ENCODE measurements at regions not wholly inside any gene's neighbourhood (a gene's known extent, or its start where the extent isn't known, plus 50 kb on each side); places are given as distances from the start of the nearest gene placed in this dataset.
"Not testable (repeated sequence)": the region's sequence is repeated elsewhere in the genome, so short reads cannot be mapped to it uniquely, and the experiment has no call there.

DNA sequence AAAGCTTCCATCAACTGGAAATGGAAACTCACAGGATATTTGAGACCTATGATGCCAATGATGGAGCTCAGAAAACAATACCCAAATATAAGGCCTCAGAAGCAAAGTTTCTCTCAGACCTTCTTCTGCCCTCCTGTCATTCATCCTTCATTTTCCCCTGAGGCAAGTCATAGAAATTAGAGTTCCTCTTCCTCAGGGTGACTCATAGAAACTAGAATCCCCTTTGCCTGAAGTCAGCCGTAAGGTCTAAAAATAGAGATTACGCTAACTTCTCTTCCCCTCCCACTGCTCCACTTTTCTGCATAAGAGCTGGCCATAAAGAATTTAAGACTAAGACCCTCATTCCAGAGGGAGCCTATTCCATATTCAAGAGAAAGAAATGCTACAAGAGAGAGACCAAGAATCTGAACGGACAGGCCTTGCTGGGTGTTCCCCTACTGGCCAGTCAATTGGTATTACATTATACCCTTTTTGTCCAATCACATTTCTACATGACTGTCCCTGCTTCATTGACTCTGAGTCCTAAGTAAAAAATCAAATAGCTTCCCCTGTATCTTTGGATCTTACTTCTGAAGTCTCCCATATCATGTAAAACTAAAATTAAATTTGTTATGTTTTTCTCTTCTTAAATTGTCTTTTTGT is 994.9 kb downstream of the ADGRL2 start:
- peak; percentile 31 to 44 for DNase-seq

DNA sequence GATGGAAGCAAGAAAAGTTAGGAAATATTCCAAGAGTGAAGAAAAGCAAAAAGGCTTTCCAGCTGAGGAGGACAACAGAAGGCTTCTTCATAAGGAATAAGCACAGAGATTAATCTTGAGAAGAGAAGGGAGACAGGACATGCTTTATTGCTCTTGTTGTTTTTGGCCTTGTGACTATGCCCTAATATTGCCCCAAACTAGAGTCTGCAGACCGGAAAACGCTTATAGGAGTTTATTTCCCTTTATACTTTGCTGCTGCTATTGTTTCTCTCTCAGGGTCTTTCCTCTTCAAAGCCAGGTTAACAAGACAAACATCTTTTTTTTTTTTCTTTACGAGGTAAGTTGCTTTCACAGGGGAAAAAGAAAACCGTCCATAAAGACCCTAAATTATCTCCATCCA is 991.4 kb downstream of the ADGRL2 start:
- DNase-seq, result no peak

DNA sequence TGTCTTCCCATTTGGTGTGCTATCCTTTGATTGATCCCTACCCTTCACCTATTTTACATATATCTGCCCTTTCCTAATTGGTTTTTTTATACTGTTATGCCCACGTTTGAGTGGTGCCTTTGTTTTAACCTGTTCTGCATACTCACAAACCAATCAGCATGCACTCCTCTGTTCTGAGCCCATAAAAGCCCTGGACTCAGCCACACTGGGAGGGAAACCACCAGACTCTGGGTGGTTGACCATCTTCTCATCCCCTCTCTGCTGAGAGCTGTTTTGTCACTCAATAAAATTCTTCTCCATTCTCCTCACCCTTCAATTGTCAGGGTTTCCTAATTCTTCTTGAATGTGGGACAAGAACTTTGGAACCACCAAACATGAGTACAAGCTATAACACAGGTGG is 989.8 kb downstream of the ADGRL2 start:
- no peak for DNase-seq

DNA sequence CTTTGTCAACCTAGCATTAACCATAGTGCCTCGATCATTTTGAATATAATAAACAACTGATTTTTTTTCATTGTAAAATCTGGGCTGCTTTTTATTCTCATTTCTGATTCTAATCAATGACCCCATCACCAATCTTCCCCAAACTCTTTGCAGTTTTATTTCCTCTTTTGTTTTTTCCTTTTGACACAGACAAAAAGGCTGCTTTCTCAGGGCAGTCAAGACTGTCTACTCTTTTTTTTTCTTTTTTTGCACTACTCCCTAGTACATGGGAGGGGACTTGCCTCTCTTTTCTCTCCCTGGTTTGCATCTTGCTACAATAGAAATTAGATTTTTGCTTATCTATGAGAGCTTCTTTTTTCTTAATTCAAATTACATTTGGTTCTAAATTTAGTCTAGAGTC is 987.9 kb downstream of the ADGRL2 start:
- DNase-seq, result no peak

DNA sequence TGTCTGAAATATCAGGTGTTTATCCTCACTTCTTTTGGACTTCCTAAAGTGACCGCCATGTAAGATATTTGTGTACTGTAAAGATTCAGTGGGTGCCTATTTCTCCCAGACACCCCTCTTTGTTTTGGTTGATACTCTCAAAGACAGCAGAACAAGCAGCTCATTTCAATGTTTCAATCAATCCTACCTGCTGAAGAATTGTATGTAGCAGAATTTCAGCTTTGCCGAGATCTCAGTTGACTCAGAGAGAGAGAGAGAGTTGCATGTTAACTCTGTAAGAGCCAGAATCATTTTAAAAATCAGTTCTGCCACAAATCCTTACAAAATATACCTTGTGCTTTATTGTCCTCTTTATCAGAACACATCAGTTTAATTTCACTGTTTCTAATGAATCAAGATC is 987.3 kb downstream of the ADGRL2 start:
- no peak for DNase-seq

DNA sequence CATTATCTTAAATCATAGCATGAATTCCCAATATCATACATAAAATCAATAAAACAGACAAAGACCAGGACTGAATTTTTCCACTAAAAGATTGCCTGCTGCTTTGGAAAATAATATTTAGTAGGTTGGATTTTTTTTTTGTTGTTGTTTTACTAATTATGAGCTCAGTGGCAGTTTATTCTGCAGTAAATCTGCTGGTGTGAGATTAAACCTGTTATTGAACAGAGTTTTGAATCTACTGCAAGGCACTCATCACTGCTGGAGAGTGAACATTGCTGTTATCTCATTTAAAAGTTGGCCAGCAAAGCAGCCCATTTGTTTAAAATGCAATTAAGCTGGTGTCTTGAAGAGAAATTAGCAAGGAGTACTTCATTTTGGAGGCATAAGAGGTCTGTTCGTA is 986.1 kb downstream of the ADGRL2 start:
- DNase-seq, result no peak

DNA sequence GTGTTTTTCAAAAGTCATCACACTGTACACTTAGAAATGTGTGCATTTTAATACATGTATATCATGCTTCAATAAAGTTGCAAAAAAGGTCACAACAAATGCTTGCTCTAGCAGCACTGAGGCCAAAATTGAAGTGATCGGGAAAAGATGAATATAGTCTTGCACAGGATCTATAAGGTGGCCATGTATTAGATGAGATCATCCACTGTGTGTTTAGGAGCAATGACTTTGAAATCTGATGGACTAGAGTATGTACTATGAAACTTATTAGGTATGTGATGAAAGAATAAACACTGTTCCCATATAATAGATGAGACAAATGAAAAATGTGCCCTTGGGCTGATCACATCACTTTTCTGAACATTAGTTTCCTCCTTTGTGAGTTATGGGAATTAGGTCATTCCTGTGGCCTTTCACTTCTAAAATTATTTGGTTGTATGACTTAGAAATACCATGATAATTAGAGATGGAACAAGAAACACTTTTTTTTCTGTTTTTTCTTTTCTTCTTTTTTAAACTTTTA is 984.6 kb downstream of the ADGRL2 start:
- DNase-seq, result no peak

DNA sequence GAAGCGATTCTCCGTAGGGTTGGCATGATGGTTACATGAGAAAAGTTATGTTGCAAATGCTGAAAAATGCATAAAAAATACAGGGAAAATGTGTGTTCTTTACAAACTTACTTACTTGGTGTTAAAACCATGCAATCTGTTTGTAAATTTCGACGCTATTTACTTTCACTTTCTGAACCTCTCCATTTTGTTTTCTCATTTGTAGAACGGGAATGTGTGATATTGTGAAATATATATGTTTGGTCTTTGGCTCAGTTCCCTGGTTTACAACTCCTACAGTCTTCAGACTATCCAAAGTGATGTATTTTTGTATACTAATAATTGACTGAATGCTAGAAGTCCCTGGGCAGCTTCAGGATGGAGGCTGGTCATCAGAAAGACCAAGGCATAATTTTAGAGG is 982.3 kb downstream of the ADGRL2 start:
- no peak for DNase-seq

DNA sequence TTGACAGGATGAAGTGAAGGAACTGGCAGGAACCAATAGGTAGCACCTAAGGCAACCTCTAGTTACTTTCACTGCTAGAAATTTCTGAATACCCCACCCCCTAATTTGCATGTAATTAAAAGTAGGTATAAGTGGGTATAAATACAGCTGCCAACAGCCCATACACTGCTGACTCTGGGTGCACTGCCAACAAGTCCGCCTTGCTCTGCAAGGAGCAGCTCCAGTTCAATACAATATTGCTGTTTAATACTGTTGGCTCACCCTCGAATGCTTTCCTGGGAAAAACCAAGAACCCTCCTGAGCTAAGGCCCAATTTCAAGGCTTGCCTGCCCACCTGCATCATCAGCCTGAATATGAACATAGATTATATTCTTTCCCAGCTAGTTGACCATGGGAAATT is 981.9 kb downstream of the ADGRL2 start:
- no peak for DNase-seq

DNA sequence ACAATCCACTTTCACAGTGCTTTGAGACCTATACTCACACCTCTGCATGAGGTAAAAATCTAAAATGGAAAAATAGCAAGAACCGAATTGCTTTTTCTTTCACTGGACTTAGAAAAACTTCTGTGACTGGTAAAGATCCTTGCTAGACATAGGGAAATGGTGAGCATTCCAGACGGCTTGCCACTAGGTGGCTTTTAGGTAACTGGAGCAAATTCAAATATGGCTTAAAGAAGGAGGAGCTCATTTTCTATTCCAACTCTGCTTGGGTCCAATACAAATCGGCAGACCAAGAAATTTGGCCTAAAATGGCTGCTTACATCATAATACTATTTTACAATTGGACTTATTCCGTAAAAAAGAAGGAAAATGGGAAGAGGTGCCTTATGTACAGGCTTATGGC is 977.9 kb downstream of the ADGRL2 start:
- no peak for DNase-seq

DNA sequence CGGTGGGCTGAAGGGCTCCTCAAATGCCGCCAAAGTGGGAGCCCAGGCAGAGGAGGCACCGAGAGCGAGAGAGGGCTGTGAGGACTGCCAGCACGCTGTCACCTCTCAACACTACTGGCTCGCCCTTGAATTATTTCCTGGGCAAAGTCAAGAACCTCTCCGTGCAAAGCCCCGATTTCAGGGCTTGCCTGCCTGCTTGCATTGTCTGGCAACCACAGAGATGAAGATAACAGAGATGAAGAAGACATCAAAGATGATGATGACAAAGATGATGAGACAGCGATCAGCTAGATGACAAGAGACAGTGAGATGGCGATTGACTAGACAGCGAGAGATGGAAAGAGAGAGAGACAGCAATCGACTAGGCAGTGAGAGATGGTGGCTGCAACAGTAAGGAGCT is 976.5 kb downstream of the ADGRL2 start:
- no peak for DNase-seq

DNA sequence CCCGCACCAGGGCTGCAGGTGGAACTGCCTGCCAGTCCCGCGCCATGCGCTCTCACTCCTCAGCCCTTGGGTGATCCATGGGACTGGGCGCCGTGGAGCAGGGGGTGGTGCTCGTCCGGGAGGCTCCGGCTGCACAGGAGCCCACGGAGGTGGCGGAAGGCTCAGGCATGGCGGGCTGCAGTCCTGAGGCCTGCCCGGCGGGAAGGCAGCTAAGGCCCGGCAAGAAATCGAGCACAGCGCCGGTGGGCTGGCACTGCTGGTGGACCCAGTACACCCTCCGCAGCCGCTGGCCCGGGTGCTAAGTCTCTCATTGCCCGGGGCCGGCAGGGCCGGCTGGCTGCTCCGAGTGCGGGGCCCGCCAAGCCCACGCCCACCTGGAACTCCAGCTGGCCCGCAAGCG is 976.0 kb downstream of the ADGRL2 start:
- DNase-seq, result not testable (repeated sequence)

DNA sequence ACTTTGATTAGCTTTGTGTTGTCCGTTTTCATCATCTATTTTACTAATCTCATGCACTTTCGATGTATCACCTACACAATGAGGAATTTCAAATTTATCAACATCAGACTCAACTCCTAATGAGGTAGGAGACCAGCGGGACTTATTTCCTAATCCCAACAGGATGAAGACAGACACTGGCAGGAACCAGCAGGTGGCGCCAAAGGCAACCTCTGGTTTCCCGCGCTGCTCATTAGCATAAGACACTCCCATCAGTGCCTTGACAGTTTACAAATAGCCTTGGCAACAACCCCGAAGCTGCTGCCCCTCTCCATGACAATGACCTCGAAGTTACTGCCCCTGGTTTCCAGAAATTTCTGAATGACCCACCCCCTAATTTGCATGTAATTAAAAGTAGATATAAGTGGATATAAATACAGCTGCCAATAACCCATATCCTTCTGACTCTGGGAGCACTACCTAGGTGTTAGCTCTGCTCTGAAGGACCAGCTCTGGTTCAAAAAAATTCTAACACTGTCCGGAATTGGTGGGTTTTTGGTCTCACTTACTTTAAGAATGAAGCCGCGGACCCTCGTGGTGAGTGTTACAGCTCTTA is 974.8 kb downstream of the ADGRL2 start:
- no peak for DNase-seq

DNA sequence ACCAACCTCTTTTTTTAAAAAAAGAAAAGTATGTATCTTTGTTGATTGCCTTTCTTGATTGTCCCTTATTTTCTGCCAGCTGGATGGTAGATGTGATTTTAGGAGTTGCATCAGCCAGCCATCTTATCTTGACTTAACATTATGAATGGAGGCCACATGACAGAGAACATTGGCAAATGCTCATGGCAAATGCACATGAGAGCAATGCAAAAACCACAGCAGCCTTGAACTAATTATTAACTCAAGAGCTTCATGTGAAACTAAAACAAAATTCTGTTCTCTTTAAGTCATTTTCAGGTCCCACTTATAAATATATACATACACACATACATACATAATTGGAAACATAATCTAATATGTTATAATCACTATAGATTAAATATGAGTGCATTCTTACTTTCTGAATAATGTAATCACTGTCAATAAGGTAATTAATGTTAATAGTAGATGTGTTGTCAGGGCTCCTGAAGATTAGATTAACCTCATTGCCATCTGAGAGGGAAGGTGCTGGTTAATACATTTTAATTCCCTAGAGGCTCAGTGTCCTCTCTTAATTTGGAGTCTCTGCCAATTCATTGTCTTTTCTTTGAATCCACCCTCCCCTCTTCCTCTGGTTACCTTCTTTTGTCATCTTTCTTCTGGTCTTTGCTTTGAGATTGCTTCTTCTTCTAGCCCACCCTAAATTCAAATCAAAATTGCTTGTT is 962.2 kb downstream of the ADGRL2 start:
- DNase-seq, result no peak

DNA sequence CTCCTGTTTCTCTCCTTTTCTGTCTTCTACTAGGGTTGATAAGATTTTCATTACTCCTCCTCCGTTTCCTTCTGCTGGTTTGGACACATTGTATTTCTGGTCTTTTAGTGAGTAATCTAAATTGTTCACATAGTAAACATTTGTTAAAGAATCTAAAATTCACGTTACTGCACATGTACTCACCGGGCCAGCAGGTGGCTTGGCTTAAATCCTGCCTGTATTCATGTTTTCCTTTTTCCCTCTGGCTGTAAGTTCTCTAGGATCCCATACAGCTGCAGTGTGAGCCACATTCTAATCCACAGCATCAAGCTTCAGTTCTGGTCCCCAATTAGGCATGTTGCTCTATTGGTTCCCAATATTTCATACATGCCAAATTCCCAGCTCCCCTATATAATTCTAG is 958.3 kb downstream of the ADGRL2 start:
- DNase-seq, result no peak

DNA sequence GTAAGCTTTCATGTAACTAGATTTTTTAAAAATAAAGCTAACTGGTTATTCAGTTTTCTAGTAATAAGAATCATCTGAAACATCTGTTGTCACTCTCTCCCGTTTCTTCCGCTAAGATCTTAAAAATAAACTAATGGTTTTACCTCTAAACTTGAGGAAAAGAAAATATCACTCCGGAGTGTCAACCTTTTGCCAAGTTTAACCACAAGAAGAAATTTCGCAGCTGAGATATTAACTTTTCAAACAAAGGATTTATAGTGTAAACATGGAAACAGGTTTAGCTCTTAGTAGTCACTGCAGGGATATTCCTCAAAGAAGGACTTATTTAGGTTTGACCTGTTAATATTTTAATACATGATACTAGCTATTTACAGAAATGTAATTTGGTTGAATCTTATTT is 954.9 kb downstream of the ADGRL2 start:
- no peak for DNase-seq

DNA sequence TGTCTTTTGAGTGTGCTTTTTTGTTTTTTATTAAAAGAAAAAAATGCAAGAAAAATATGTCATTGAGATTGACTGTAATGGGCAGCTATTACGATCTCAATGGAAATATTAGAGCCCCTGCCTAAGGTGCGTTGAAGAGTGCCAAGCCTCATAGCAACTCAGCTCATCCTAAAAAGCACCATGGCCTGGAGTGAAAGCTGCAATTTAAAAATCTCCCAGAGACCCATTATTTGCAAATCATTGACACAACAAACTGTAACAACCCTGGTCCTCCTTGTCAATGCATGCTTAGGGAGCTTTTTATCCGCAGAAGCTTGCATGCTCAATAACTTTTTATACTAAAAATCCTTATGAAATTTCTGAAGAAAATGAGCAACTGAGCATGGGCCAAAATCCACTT is 954.5 kb downstream of the ADGRL2 start:
- no peak for DNase-seq

DNA sequence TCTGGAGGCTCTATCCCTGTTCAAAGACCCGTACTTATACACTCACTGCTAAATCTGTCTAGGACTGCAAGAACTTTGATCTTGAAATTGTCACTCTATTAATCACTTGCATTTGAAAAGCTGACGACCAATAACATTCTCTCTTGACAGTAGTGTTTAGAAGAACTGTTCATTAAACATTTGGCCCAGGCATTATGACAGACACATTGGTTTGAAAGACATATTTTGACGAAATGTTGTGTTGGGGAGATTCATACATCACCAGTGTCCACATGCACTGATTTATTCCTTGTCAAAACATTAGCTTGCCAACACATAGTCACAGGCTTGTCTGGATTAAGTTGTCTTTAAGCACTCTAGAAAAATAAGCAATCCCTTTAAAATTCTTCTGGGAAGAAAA is 951.3 kb downstream of the ADGRL2 start:
- no peak for DNase-seq

DNA sequence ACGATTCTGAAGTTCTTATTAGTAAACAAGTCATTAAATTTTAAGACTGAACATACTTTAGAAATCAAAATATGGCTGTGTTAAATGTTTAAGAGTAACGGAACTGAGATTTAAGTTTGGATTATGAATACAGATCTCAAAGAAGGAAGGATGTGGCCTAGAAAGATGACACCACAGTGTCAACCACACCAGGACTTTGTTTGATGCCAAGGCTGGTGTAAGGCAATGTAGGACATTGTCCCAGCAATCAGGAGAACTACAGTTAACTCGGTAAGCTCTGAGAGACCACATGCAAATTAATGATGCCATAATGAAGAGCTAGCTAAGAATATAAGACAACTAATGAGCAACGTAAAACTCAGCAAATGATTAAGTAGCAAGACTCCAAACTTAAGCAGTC is 932.9 kb downstream of the ADGRL2 start:
- DNase-seq, result no peak

DNA sequence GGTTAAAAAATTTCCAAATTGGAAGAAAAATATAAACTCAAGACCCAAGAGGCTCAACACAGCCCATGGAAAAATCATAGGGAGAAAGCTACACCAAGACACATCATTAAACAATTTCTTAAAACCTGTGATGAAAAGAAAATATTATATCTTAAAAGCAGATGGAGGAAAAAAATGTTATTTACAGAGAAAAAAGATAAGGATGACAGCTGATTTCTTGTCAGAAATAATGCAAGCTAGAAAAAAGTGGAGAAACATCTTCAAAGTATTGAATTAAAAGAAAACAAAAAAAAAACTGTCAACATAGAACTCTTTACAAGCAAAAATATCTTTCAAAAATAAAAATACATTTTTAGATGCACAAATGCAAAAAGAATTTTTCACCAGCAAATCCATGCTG is 930.5 kb downstream of the ADGRL2 start:
- DNase-seq, result no peak

DNA sequence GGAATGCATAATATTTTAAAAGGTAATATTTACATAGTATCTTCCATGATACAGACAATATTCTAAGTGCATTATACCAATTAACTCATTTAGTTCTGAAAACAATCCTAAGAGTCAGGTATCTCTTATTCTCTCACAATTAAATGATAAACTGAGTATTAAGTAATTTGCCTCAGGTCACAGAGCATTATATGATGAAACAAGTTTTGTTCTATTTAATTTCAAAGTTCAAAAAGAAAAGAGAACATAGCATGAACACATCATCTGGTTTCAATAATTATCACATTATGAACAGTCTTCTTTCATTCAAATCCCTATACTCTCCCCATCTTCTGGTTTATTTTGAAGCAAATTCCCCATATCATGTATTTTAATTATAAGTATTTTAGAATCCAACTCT is 927.5 kb downstream of the ADGRL2 start:
- DNase-seq, result no peak

DNA sequence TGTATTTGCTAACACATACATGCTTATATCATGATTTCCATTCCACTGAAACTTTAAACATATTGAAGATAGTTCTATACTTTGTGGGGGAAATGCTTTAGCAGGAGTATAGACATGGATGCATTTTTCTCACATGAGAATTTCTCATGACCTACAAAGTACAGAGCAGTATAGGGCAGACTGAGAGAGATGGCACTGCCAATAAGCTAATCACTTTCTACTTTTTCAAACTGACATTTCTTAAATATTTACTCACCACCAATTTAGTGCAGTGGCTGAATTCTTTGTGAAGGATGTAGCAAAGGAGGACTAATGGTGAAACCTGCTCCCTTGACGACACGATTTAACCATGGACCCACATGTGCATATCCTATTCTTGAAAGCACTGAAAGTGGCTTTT is 923.5 kb downstream of the ADGRL2 start:
- no peak for DNase-seq

DNA sequence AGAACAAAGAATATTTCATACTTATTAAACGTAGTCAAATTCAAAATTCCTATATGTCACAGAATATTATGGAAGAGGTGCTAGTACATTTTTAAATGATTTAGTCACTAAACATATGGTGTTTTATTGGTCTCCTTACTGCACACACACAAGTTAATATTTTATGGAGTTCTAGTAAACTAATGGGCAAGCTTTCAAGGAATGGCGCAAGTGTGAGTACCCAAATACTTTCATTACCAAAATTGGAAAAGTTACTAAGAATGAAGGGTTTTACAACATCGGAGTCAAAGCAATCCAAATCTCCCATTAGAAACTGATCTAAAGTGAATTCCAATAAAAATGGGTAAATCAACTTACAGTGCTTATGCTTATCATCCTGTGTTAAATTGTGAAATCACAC is 921.9 kb downstream of the ADGRL2 start:
- no peak for DNase-seq

DNA sequence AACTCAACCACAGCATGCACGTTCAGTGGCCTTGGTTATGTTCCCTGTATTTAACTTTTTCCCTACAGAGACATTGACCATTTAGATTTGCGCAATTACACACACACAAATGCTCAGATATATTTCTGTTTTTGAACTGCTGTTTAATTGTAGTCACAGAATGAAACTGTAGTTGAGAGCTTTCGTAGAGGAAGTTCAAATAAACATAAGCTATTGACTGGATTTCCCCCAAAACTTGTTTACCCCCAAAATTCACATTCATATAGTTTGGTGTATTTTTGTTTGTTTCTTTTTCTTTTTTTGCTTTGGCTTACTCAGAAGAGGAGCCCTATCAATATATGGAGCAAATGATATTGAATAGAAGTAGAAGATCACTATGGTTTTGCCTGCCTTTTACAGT is 921.0 kb downstream of the ADGRL2 start:
- DNase-seq, result no peak
